GM21381 (cell line): ENCODE measurements at regions not wholly inside any gene's neighbourhood (a gene's known extent, or its start where the extent isn't known, plus 50 kb on each side); places are given as distances from the start of the nearest gene placed in this dataset.

Experiments used
- ATAC-seq: cut with Tn5 transposase; IDR thresholded peaks from one replicate; pipeline ENCODE4 v1.9.1; 2021; ENCODE audit warnings: mild to moderate bottlenecking, moderate library complexity; ENCODE audit not compliant: unreplicated experiment

DNA sequence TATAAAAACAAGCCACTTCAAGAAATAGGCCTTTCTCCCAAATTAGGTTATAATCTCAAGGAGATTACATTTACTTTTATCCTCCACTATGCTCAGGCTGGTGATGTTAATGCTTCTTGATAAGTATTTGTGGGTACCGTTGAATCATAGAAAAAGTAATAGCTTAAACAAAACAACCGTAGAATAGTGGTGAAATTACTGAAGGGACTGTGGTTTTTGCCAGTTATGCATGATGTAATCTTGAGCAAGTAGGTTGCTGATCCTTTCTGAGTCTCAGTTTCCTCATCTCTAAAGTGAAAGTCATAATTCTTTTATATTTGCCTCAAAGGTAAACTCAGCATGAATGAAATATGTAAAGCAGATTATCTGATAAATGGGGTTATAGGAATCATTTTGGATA, 187.3 kb upstream of the JAG1 start:
- no peak for ATAC-seq

GRCh38 chr20:10861619-10862018, 187.8 kb upstream of the JAG1 start:
- no peak for ATAC-seq

DNA sequence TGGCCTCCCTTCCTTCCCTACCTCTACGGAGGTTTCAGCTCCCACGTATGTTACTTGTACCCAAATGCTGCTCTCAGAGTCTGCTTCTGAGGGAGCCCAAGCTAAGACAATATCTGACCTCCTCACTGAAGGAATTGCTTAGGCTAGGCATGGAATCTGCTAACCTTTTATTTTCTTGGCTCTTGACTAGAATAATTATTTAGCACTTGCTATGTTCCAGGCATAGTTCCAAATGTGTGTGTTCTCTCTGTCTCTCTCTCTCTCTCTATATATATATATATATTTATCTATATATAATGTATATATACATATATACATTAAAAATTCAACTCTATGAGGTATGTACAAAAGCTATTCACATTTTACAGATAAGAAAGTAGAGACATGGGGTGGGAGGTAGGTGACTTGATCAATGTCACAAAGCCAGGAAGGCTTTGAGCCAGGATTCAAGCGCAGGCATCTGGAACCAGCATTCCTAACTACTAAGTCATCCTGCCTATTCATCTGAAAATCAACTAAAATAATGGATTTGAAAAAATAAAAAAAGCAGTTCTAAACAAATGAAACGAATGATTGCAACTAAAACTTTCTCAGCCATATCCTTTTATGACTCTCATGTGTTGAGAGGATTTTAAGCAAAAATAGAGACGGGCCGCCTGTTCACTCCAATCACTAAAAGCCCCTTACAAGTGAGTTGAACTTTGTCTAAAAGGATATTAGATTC, 189.7 kb upstream of the JAG1 start:
- no peak for ATAC-seq

DNA sequence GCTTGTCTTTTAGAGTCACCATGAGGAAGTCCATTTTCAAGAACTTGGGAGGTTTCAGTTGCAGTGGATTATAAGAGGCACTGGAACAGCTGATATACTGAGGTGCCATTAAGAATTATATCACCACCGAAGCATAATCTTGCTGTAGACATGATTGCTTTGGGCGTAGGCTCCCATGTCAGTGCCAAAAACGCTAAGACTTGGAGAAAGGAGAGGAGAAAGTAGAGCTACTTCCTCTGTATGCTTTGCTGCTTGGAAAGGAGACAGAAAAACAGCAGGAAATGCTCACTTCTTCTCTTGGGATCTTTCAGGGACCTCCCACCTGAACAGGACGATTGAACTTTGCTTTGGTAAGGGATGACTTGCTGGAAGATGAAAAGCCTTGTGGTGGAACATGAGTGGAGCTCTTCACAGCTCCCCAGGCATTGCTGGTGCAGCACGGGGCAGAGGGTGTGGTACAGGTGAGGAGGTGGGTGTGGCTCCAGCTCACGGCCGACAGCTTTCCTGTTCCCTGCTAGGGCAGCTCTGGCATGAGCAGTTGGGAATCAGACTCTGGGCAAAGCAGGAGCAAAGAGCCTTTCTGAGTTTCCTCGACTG, 190.4 kb upstream of the JAG1 start:
- no peak for ATAC-seq

GRCh38 chr20:10868299-10868698, 194.5 kb upstream of the JAG1 start:
- no peak for ATAC-seq

DNA sequence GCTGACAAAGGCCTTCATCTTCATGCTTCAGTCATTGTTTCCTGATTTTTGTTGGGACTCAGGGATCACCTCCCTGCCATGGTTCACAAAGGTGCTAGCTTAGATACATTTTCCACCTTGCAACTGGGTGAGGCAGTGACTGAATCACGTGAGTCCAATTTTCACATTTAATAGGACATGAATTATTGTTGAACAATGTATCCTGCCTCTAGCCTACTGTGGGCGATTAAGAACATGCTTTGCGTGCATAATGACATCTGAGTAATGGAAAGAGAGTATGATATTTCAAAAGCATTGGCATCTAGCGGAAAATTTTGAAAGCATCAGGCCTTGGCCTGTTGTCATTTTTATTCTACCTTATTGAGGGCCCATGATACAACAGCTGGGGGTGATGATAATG, 199.2 kb upstream of the JAG1 start:
- no peak for ATAC-seq

- ATAC-seq, result no peak
Measured at GRCh38 chr20:10875653-10876052, 201.9 kb upstream of the JAG1 start.

- ATAC-seq, result no peak
Measured at GRCh38 chr20:10876558-10876957, 202.8 kb upstream of the JAG1 start.

DNA sequence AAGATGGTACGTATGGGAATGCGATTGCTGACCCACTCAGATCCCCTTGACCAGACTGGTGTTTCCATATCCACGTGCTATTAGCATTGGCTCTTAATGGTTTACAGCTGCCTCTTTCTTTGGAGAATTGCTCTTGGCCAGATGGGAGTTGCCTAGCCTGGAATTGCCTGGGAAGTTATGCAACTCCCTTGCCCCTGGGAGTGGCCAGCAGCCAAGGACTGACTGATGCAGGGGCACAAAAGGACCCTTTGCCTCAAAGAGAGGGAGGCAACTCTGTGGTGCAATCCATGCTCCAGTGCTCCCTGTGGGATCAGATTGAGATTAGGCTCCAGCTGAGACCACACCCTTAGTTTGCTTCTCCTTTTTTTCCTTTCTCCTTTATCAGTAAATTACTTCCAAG, 203.5 kb upstream of the JAG1 start:
- no peak for ATAC-seq

DNA sequence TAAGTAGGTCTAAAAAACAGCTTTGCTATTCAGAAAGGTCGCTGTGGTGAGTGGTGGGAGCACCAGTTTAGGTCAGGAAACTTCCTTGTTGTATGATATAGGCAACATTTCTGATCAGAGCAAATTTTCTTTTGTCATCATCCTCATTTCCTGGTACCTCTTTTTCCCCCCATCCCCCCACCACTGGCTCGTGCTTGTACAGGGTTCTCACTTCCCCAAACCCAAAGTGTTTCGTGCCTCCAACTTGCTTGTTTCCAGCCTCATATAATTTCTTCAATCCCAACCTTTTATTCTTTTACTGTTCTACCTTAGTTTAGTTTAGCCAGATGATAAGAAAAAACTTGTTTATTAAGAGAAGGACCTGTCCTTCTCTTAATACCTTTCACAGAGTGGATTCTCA, 209.4 kb upstream of the JAG1 start:
- ATAC-seq, result no peak

GRCh38 chr20:10893321-10893720, 219.5 kb upstream of the JAG1 start:
- no peak for ATAC-seq

DNA sequence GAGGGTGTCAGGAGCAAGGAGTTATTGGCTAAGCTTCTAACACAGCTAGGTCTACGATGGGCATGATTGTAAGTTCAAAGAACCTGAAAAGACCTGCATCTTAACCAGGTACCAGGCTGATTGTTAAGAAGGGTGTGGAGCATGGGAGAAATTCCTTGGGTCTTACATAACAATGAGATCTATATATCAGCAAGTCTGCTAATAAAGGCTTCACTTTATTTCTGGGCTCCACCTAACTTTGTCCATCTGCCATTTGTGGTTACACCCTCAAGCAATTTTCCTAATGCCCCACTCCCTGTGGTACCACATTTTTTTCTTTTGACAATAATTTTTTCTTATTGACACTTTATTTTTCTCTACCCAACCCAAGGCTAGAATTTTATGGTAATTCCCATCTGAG, 223.5 kb upstream of the JAG1 start:
- ATAC-seq, result no peak

DNA sequence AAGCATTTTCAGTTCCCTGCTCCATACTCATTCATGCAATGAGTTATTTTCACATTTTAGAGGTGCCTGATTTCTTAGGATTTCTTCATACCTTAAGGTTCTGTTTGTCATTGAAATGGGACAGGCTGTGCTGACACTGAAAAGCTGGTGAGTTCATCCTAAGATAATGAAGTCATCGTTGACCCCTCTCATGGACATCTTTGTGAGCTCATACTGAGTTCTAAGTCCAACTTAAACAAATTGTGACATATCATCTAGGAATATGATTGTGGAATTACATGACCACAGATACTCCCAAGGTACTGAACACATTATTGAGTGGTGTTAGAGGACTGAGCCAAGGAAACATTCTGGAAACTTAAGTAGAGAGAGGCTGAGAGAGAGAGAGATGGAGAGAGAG, 224.8 kb upstream of the JAG1 start:
- no peak for ATAC-seq

- ATAC-seq, result no peak
Measured at GRCh38 chr20:10902174-10902573, 228.4 kb upstream of the JAG1 start.

DNA sequence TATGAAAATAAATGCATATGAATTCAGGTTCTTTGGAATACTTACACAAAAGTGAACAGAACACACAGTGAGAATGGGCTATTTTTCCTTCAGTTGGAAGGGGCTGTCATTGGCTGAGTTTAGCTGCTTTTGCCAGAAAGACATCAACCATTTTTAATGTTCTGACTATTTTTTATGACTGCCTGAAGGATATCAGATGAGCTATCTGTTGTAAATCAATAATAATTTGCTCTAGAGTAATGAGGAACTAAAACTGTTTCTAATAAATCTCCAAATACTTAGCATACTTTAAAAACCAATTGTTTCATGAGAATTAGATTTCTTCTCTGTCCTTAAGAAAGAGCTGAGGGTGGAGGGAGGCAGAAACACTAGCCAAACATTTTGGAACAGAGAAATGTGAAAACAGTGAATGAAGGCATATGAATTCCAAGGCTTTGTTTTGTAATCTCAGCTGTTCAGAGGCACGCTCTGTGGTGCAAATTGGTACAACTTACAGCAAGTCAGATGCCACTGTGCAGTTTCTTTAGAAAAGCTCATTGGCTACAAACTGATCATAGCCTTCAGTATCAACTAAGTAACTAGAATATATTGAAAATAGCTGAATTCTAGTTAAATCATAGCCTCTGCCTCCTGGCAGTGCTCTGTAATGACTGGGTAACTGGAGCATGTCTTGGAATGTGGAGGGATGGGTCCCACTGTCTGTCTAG, 228.9 kb upstream of the JAG1 start:
- no peak for ATAC-seq

DNA sequence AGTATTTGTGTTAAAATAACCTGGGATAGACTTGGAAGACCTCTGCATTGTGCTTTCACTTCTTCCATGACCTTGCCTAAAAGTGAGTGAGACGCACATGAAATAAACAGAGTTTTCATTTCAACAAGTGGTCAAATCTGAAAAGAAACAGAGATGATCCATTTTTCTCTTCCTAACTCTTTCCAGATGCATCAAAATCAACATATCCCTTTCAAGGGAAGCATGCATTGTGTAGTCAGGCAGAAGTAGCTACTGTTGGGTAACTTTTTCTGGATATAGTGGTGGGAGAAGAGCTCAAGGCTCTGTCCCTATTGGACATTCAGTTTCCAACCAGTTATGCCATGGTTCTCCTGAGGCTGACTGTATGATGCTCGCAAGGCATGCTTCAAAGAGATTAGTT, 233.0 kb upstream of the JAG1 start:
- ATAC-seq, result no peak

DNA sequence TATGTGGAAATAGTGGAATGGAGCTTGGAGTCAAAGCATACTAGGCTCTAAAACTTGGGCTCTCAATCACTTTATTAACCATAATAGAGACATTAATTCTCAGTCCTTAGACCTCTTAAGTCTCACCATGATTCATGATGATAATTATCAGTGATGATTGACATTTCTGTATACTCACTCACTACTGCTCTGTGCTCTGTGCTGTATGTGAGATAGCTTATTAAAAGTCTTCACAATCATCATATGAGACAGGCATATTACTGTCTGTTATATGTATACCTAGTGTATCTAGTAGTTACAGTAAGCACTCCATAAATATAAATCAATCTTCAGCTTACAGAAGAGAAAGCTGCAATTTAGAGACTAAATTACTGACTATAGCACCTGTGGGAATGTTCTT, 236.0 kb upstream of the JAG1 start:
- no peak for ATAC-seq

GRCh38 chr20:10910535-10911178, 236.9 kb upstream of the JAG1 start:
- ATAC-seq, result no peak

DNA sequence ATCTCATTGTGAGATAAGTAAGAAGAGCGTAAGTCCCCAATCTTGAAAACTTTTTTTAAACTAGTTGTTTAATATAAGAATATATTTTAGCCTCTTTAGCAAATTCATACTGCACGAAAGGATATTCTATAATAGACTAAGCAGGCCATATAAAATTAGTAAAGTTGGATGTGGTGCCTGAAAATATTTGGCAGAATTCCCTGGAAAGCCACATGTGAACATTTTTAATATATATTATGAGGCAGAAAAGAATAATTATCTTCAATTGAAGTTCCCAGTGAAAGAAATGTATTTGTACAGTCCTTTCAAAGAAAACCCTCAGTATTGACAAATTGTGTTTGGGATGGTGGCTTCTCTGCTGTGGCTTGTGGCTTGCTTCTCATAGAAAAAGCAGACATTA, 237.5 kb upstream of the JAG1 start:
- no peak for ATAC-seq

- no peak for ATAC-seq
Measured at GRCh38 chr20:10915815-10916214, 242.0 kb upstream of the JAG1 start.

- no peak for ATAC-seq
Measured at GRCh38 chr20:10916312-10916711, 242.5 kb upstream of the JAG1 start.

DNA sequence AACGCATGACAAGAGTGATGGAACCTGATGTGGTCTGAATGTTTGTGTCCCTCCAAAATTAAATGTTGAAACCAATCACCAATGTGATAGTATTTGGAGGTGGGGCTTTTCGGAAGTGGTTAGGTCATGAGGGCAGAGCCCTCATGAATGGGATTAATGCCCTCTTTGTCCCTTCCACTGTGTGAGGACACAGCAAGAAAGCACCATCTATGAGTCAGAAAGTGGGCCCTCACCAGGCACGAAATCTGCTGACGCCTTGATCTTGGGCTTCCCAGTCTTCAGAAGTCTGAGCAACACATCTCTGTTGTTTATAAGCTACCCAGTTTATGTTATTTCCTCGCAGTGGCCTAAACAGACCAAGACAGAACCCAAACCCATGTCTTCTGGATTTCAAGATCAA, 244.0 kb upstream of the JAG1 start:
- ATAC-seq, result no peak
